ENCODE measurements at regions not wholly inside any gene's neighbourhood (a gene's known extent, or its start where the extent isn't known, plus 50 kb on each side); places are given as distances from the start of the nearest gene placed in this dataset.

- DNase-seq, result no peak
Observed at GRCh38 chr2:226652369-226652768, 147.3 kb downstream of the IRS1 start.

- no peak for DNase-seq
Observed at GRCh38 chr2:226649871-226650660, 149.6 kb downstream of the IRS1 start.

- no peak for DNase-seq
Observed at GRCh38 chr2:226649201-226649600, 150.4 kb downstream of the IRS1 start.

GRCh38 chr2:226647621-226648518, 151.8 kb downstream of the IRS1 start:
- DNase-seq, result no peak

GRCh38 chr2:226644399-226644865, 155.2 kb downstream of the IRS1 start:
- no peak for DNase-seq

GRCh38 chr2:226643946-226644282, 155.7 kb downstream of the IRS1 start:
- no peak for DNase-seq

- no peak for DNase-seq
Observed at GRCh38 chr2:226643030-226643945, 156.3 kb downstream of the IRS1 start.

GRCh38 chr2:226641008-226641407, 158.6 kb downstream of the IRS1 start:
- DNase-seq, result no peak

- DNase-seq, result no peak
Observed at GRCh38 chr2:226640501-226640900, 159.1 kb downstream of the IRS1 start.

GRCh38 chr2:226639550-226639949, 160.1 kb downstream of the IRS1 start:
- no peak for DNase-seq

- no peak for DNase-seq
Observed at GRCh38 chr2:226638576-226638975, 161.0 kb downstream of the IRS1 start.

GRCh38 chr2:226637383-226637782, 162.2 kb downstream of the IRS1 start:
- DNase-seq, result no peak

- no peak for DNase-seq
Observed at GRCh38 chr2:226636586-226636985, 163.0 kb downstream of the IRS1 start.

GRCh38 chr2:226634943-226635604, 164.5 kb downstream of the IRS1 start:
- DNase-seq, result no peak

- DNase-seq, result no peak
Observed at GRCh38 chr2:226631671-226632070, 167.9 kb downstream of the IRS1 start.

- no peak for DNase-seq
Observed at GRCh38 chr2:226631187-226631586, 168.4 kb downstream of the IRS1 start.

GRCh38 chr2:226625946-226626345, 173.7 kb downstream of the IRS1 start:
- no peak for DNase-seq

- DNase-seq, result no peak
Observed at GRCh38 chr2:226623587-226624368, 175.8 kb downstream of the IRS1 start.

GRCh38 chr2:226622484-226622883, 177.1 kb downstream of the IRS1 start:
- no peak for DNase-seq

- no peak for DNase-seq
Observed at GRCh38 chr2:226620176-226620575, 179.4 kb downstream of the IRS1 start.

- no peak for DNase-seq
Observed at GRCh38 chr2:226619707-226620106, 179.9 kb downstream of the IRS1 start.
